ENCODE measurements at regions not wholly inside any gene's neighbourhood (a gene's known extent, or its start where the extent isn't known, plus 50 kb on each side); places are given as distances from the start of the nearest gene placed in this dataset.
"Not testable (repeated sequence)": the region's sequence is repeated elsewhere in the genome, so short reads cannot be mapped to it uniquely, and the experiment has no call there.

- peak; percentile 7 for DNase-seq
These were observed 108.2 kb upstream of the PELI1 start for GRCh38 chr2:64252251-64252978.

- not testable (repeated sequence) for DNase-seq
These were observed 109.2 kb upstream of the PELI1 start for GRCh38 chr2:64253421-64253820.

GRCh38 chr2:64258566-64258965 lies 114.3 kb upstream of the PELI1 start:
- no peak for DNase-seq

- DNase-seq, result no peak
These were observed 115.1 kb upstream of the PELI1 start for GRCh38 chr2:64259312-64259711.

GRCh38 chr2:64260093-64260803 lies 116.0 kb upstream of the PELI1 start:
- DNase-seq, result no peak

GRCh38 chr2:64260817-64261216 lies 116.6 kb upstream of the PELI1 start:
- DNase-seq, result peak; percentile 82

GRCh38 chr2:64262071-64262470 lies 117.9 kb upstream of the PELI1 start:
- DNase-seq, result no peak

- no peak for DNase-seq
These were observed 118.6 kb upstream of the PELI1 start for GRCh38 chr2:64262816-64263215.

GRCh38 chr2:64263315-64263714 lies 119.1 kb upstream of the PELI1 start:
- DNase-seq, result no peak

- DNase-seq, result no peak
These were observed 123.5 kb upstream of the PELI1 start for GRCh38 chr2:64267699-64268098.

GRCh38 chr2:64268330-64269048 lies 124.3 kb upstream of the PELI1 start:
- no peak for DNase-seq

GRCh38 chr2:64273524-64274398 lies 129.5 kb upstream of the PELI1 start:
- peak; percentile 50 for DNase-seq

- no peak for DNase-seq
These were observed 130.4 kb upstream of the PELI1 start for GRCh38 chr2:64274399-64275173.

GRCh38 chr2:64275174-64275466 lies 130.9 kb upstream of the PELI1 start:
- DNase-seq, result no peak

GRCh38 chr2:64276417-64277095 lies 132.3 kb upstream of the PELI1 start:
- no peak for DNase-seq

GRCh38 chr2:64277101-64277849 lies 133.1 kb upstream of the PELI1 start:
- no peak for DNase-seq

GRCh38 chr2:64280812-64281211 lies 136.6 kb upstream of the PELI1 start:
- DNase-seq, result not testable (repeated sequence)

GRCh38 chr2:64283006-64283570 lies 138.9 kb upstream of the PELI1 start:
- no peak for DNase-seq

- DNase-seq, result peak; percentile 13
These were observed 139.6 kb upstream of the PELI1 start for GRCh38 chr2:64283641-64284361.

GRCh38 chr2:64284751-64285150 lies 140.5 kb upstream of the PELI1 start:
- DNase-seq, result no peak
